NCI-H128 (cell line): ENCODE measurements at regions not wholly inside any gene's neighbourhood (a gene's known extent, or its start where the extent isn't known, plus 50 kb on each side); places are given as distances from the start of the nearest gene placed in this dataset.

ENCODE experiments used
- DNase-seq: peaks from one replicate; lab custom pipeline; 2025; ENCODE audit not compliant: unreplicated experiment; lab: John Stamatoyannopoulos, UW

- no peak for DNase-seq
Observed at GRCh38 chr14:104383996-104384775, 195.4 kb upstream of the C14orf180 start.

- DNase-seq, result no peak
Observed at GRCh38 chr14:104384776-104385071, 194.8 kb upstream of the C14orf180 start.

- DNase-seq, result no peak
Observed at GRCh38 chr14:104385111-104385510, 194.5 kb upstream of the C14orf180 start.

- no peak for DNase-seq
Observed at GRCh38 chr14:104385531-104386101, 193.9 kb upstream of the C14orf180 start.

GRCh38 chr14:104386151-104386841 is 193.3 kb upstream of the C14orf180 start:
- DNase-seq, result no peak

GRCh38 chr14:104387022-104388010 is 192.2 kb upstream of the C14orf180 start:
- DNase-seq, result no peak

GRCh38 chr14:104388011-104388521 is 191.5 kb upstream of the C14orf180 start:
- DNase-seq, result no peak

GRCh38 chr14:104388541-104389325 is 190.8 kb upstream of the C14orf180 start:
- no peak for DNase-seq

GRCh38 chr14:104389326-104390220 is 190.0 kb upstream of the C14orf180 start:
- DNase-seq, result no peak

- no peak for DNase-seq
Observed at GRCh38 chr14:104390221-104390931, 189.2 kb upstream of the C14orf180 start.

GRCh38 chr14:104390941-104391901 is 188.3 kb upstream of the C14orf180 start:
- no peak for DNase-seq

GRCh38 chr14:104392001-104392395 is 187.6 kb upstream of the C14orf180 start:
- DNase-seq, result no peak

GRCh38 chr14:104392396-104393198 is 187.0 kb upstream of the C14orf180 start:
- DNase-seq, result no peak

- DNase-seq, result no peak
Observed at GRCh38 chr14:104393199-104393897, 186.2 kb upstream of the C14orf180 start.

- DNase-seq, result no peak
Observed at GRCh38 chr14:104393898-104394381, 185.6 kb upstream of the C14orf180 start.

GRCh38 chr14:104394409-104394851 is 185.1 kb upstream of the C14orf180 start:
- DNase-seq, result no peak
